ENCODE measurements at regions not wholly inside any gene's neighbourhood (a gene's known extent, or its start where the extent isn't known, plus 50 kb on each side); places are given as distances from the start of the nearest gene placed in this dataset.

- DNase-seq = no peak
Measured at GRCh38 chr20:56060486-56060885, 55.2 kb upstream of the CBLN4 start.

GRCh38 chr20:56069016-56069415 lies 63.7 kb upstream of the CBLN4 start:
- no peak for DNase-seq

- DNase-seq = no peak
Measured at GRCh38 chr20:56072165-56072564, 66.8 kb upstream of the CBLN4 start.

DNA sequence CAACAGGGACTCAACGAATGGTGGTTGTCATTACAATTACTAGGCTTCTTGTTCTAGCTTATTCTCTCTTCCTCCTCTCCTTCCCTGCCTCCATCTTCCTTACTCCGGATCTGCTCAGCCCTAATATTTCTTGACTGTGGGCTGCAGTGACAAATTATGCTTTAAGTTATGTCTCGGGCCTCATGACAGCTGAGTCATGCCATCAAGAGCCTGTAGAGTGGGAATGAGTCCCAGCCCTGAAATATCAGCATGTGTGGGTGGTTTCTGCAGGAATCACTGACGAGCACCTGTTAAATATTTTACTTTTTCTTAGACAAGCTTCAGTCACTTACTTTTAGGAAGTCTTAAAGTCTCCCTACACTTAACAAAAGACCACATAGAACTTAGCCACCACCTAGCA lies 83.1 kb upstream of the CBLN4 start:
- DNase-seq = no peak

DNA sequence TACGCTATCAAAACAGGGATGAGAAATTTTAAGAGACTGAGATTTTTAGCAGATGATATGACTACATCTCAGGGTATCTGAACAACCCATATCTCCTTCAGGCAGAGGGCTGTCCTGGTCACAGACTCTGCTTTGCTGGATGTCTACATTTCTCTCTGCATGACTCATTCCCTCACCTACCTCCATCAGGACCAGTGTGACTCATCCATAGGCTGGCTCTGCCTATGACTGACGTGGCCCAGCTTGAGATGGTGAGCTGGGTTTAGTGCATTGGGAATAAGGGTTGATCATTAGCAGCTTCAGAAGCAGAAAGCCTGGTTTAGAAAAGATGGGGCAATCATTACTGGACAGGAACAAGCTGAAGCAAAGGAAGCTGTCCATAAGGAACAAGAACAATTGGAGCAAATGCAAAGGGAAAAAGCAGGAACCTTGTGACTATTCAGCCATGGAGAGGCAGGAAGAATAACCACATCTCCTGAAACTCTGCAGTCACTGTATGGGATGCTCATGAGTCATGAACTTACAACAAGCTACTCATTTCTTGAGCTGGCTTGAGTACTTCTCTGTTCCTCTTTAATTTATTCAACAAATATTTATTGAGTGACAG lies 86.4 kb upstream of the CBLN4 start:
- no peak for DNase-seq

DNA sequence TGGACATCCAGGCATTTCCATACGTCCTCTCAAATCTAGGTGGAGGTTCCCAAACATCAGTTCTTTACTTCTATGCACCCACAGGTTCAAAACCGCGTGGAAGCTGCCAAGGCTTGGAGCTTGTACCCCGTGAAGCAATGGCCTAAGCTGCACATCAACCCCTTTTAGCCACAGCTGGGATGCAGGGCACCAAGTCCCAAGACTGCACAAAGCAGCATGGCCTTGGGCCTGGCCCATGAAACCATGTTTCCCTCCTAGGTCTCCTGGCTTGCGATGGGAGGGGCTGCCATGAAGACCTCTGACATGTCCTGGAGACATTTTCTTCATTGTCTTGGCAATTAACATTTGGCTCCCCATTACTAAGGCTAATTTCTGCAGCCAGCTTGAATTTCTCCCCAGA lies 88.9 kb upstream of the CBLN4 start:
- no peak for DNase-seq

- DNase-seq = no peak
Measured at GRCh38 chr20:56098981-56099500, 93.7 kb upstream of the CBLN4 start.

- no peak for DNase-seq
Measured at GRCh38 chr20:56111961-56112730, 106.8 kb upstream of the CBLN4 start.

GRCh38 chr20:56117350-56117749 lies 112.0 kb upstream of the CBLN4 start:
- DNase-seq = no peak

DNA sequence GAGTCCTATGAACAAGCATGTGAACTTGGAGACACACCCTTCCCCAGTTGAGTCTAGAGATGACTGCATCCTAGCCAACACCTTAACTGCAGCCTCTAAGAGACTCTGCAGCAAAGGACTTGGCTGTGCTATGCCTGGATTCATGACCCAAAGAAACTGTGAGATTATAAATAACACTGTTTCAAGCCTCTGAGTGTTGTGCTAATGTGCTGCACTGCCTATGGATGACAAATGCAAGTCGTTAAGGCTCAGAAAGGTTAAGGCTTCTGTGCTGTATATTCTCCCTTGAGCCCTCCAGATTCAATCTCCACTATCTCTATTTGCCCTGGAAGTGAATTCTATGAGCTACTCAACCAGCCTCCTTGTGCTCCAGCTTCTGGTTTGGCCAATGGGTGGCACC lies 116.5 kb upstream of the CBLN4 start:
- no peak for DNase-seq

GRCh38 chr20:56143759-56144158 lies 104.8 kb upstream of the MC3R start:
- no peak for DNase-seq

GRCh38 chr20:56151834-56152233 lies 96.7 kb upstream of the MC3R start:
- DNase-seq = no peak

DNA sequence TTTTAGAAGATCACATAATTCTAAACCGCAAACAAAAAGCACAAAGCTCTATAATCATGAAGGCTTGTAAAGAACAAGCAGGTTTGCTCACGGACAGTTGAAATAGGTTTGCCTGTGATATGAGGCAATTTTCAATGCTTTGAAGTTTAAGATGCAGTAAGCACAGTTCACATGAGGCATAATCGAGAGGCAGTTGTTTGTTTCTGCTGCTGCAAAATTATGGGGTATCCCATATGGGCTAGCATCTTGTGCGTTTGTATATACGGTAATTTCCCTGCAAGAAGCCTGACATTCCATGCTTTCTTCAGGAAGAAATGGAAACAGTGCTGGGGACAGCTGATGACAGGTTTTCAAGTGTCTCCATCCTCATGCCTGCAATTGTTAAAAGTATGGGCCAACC lies 94.6 kb upstream of the MC3R start:
- no peak for DNase-seq

GRCh38 chr20:56155625-56156024 lies 92.9 kb upstream of the MC3R start:
- DNase-seq = no peak

DNA sequence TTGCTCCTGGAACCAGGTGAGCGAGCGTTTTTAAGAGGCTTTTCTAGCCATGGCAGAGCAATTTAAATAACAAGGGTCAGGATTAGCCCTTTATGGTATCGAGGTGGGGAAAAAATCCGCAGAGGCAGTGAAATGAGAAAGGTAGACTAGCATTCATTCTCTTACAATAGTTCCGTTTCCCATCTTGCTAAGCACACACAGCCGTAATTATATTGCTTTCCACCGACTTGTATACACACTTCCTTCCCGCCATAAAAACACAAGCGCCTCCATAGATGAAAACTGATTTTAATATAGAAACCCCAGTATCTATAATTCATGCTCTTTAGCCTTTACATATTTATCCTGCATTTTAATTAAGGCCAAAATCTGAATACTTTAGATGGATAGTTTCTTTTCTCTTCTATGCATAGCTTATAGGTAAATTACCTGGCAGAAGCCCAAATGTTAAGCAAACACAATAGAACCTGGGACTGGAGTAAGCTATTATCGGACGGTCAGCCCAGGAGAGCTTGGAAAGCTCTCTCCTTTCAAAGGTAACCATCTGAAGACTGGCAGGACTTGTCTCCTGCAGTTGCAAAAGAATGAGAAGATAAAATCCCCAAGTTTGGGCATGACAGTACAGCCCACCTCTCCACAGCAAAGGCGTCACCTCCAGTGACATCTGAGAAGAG lies 90.9 kb upstream of the MC3R start:
- DNase-seq = no peak

DNA sequence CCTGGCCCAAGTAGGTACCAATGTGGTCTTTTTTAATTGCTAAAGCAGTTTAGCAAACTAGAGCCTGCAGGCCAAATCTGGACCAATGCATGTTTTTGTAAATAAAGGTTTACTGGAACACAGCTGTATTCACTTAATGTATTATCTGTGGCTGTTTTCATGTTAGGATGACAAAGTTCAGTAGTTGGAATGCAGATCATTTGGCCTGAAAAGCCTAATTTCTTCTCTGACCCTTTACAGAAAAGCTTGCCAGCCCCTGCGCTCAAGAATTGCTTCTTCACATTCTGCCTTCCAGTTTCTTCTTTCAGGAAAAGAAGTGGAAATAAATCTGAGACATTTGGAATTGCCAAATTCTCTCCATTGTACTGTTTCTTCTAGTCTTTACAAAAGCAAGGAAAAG lies 90.0 kb upstream of the MC3R start:
- no peak for DNase-seq

DNA sequence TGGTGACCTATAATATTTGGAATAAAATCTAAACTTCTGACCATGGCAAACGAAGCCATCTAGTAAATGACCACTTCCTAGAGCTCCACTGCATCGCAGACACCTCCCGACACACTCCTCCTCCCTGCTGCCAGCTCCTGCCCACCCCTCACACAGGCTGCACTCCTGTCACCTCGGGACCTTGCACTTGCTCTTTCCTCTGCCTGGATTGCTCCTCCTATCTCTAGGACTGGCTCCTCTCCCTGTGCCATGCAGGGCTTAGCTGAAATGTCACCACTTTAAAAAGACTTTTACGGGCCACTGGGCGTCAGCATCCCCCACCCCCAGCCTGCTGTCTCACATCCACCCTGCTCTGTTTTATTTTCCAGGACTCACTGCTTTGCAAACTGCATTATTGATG lies 87.6 kb upstream of the MC3R start:
- no peak for DNase-seq

DNA sequence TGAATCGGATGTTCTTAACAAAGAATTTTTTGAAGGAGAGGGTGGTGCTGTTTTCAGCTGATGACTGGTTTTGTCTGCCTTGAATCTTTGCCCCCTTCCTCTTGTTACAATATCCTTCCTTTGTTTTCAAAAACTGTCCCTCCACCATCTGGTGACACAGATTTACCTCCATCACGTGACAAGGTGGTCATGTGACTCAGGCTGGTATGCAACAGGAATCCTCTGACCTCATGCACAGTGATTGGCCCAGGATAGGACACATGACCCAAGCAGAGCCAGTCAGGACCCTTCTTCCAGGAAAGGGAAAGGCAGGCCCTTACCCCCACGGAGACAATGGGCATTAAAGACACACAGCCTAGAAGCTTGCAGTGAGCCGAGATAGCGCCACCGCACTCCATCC lies 84.7 kb upstream of the MC3R start:
- DNase-seq = peak; percentile 1

DNA sequence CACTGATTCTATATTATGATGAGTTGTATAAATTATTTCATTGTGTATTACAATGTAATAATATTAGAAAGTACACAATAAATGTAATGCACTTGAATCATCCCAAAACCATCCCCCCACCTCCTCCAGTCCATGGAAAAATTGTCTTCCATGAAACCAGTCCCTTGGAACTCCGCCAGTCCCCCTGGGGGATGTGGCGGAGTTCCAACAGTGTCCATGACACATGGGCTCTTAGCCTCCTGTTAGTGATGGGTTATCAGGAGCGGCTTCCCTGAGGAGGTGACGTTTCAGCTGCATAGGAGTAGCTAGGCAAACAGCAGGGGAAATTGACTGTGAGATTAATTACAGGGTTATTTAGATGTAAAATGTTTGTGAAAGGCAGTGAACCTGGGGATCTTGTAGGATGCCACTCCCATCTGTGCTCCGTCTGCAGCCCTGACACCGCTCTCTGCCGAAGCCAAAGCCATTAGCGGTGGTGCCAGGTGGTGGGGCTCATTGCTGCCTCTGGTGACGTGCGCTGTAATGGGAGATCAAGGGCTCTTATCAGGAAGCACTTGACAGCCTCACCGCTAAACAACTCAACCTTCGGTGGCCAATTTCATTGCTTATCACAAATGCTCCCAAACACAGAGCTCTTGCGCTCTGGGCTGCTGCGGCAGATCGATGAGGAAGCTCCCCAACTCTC lies 81.6 kb upstream of the MC3R start:
- no peak for DNase-seq

- DNase-seq = peak; percentile 3
Measured at GRCh38 chr20:56171087-56172012, 77.2 kb upstream of the MC3R start.

GRCh38 chr20:56173438-56173837 lies 75.1 kb upstream of the MC3R start:
- DNase-seq = no peak

DNA sequence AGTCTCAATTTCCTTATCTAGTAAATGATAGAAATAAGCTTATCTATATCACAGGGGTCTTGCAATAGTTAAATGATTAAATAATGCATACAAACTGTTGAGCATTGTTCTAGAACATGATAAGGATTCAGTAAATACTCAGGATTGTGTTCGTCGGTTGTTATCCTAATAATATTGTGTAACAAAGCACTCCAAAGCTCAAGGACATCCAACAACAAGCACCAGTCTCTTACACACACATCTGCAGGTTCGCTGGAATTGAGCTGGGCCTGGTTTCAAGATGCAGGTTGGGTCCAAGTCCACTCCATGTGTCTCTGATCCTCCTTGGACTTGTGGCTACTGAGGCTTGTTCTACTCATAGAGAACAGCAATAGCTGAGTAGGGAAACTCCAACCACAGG lies 74.1 kb upstream of the MC3R start:
- DNase-seq = no peak
